HepG2 (cell line): ENCODE measurements at regions not wholly inside any gene's neighbourhood (a gene's known extent, or its start where the extent isn't known, plus 50 kb on each side); places are given as distances from the start of the nearest gene placed in this dataset.

Experiments used
- ATAC-seq: fragments of 200-7000 bp; cut with Tn5 transposase; 3 replicates; pipeline ENCODE4 v1.9.1; 2020; ENCODE audit warnings: mild to moderate bottlenecking, moderate library complexity
- BruUV-seq: library from RNA; stranded (reverse); fragments of 400-500 nt; replicated peaks from 2 replicates; lab custom pipeline; 2021; lab: Mats Ljungman, UMichigan
- CTCF ChIA-PET: fragments of 300-600 bp; formaldehyde crosslinking; extraction: SDS; loops from one replicate; lab custom pipeline; 2021; ENCODE audit warnings: low total read pairs, inconsistent platforms, low intra/inter-chr PET ratio; lab: Yijun Ruan, JAX
- POLR2A ChIA-PET: fragments of 350-600 bp; sonication (Branson Sonifier 250); formaldehyde crosslinking; loops from one replicate; lab custom pipeline; 2020; ENCODE audit warnings: antibody characterized with exemption, inconsistent platforms; lab: Yijun Ruan, JAX
- DNase-seq: peaks from one replicate; pipeline ENCODE4 v3.0.0-alpha.2; 2015; ENCODE audit warnings: low spot score
- FAIRE-seq: peaks from 3 replicates; lab custom pipeline; 2011; peaks lifted over from hg19 to GRCh38; lab: Jason Lieb, UNC
- H2AFZ ChIP-seq: one replicate; pipeline ENCODE4 v1.6.1; 2011; ENCODE audit warnings: low read length, inconsistent platforms
- H3K27ac ChIP-seq: fragments of 300-600 bp; 3 replicates; pipeline ENCODE4 v1.8.0; 2011; ENCODE audit warnings: mixed run types, mild to moderate bottlenecking, mixed read lengths, low read length, inconsistent platforms; ENCODE audit not compliant: insufficient read depth; ENCODE audit errors: extremely low read length
- H3K27me3 ChIP-seq, 2 experiments: fragments of 200-600 bp in 1 of 2; 2 replicates in 1 of 2; 3 replicates in 1 of 2; pipeline versions ENCODE4 v1.6.0 to v1.8.0; 2011; ENCODE audit warnings: low read length in 2 of 2, mild to moderate bottlenecking in 2 of 2, moderate library complexity in 2 of 2, inconsistent platforms in 1 of 2; ENCODE audit not compliant: insufficient read depth in 2 of 2, control insufficient read depth in 1 of 2
- H3K36me3 ChIP-seq, 2 experiments: fragments of 200-600 bp in 1 of 2; replicated peaks in 1 of 2; 2 replicates in 1 of 2; 3 replicates in 1 of 2; pipeline versions ENCODE4 v1.5.1 to v1.8.0; 2011; ENCODE audit warnings: low read length in 2 of 2, inconsistent platforms in 1 of 2; ENCODE audit not compliant: insufficient read depth in 2 of 2, control insufficient read depth in 1 of 2
- H3K4me1 ChIP-seq: 2 replicates; pipeline ENCODE4 v1.5.1; 2012; ENCODE audit warnings: low read length, inconsistent platforms; ENCODE audit not compliant: insufficient read depth
- H3K4me2 ChIP-seq: 2 replicates; pipeline ENCODE4 v1.6.0; 2011; ENCODE audit warnings: low read depth, low read length, inconsistent platforms
- H3K4me3 ChIP-seq, 3 experiments: fragments of 200-600 bp in 1 of 3; sonication (generic), shearing (Covaris generic) in 1 of 3; replicated peaks in 1 of 3; 2 replicates each; pipeline ENCODE4 v1.5.1; 2011 to 2016; ENCODE audit warnings: low read length in 3 of 3, inconsistent platforms in 2 of 3, low read depth in 2 of 3, mild to moderate bottlenecking in 2 of 3, control low read depth in 1 of 3, mixed read lengths in 1 of 3; ENCODE audit not compliant: insufficient read depth in 1 of 3
- H3K79me2 ChIP-seq: one replicate; pipeline ENCODE4 v1.6.1; 2011; ENCODE audit warnings: low read length, inconsistent platforms; ENCODE audit not compliant: insufficient read depth
- H3K9ac ChIP-seq: 2 replicates; pipeline ENCODE4 v1.6.0; 2011; ENCODE audit warnings: mild to moderate bottlenecking, low read depth, low read length, inconsistent platforms; ENCODE audit not compliant: insufficient read depth
- H3K9me3 ChIP-seq: 2 replicates; pipeline ENCODE4 v1.5.1; 2012; ENCODE audit warnings: mild to moderate bottlenecking, low read length
- H4K20me1 ChIP-seq: 2 replicates; pipeline ENCODE4 v1.6.0; 2011; ENCODE audit warnings: inconsistent platforms, mild to moderate bottlenecking, low read length, moderate library complexity; ENCODE audit not compliant: insufficient read depth
- ATM ChIP-seq: fragments of 450-650 bp; IDR thresholded peaks from 2 replicates; pipeline ENCODE4 v1.7.1; 2017; ENCODE audit warnings: mild to moderate bottlenecking, borderline replicate concordance
- ETV6 ChIP-seq: sonication (generic); formaldehyde crosslinking; conservative IDR thresholded peaks from 2 replicates; pipeline ENCODE4 v1.4.0; 2020; ENCODE audit warnings: missing genetic modification reagents
- KMT2B ChIP-seq: IDR thresholded peaks from 2 replicates; pipeline ENCODE4 v1.6.1; 2016; ENCODE audit warnings: missing genetic modification reagents, missing compliant biosample characterization
- MAFG ChIP-seq: sonication (generic); formaldehyde crosslinking; IDR thresholded peaks from 2 replicates; pipeline ENCODE4 v1.5.1; 2020; ENCODE audit warnings: mild to moderate bottlenecking, missing genetic modification reagents
- MBNL3 ChIP-seq: fragments of 250-450 bp; sonication (Bioruptor Pico); conservative IDR thresholded peaks from 2 replicates; pipeline ENCODE4 v1.8.0; 2022; ENCODE audit warnings: mild to moderate bottlenecking, inconsistent platforms
- NAIF1 ChIP-seq: sonication (generic); formaldehyde crosslinking; IDR thresholded peaks from 2 replicates; pipeline ENCODE4 v1.5.0; 2020; ENCODE audit warnings: mild to moderate bottlenecking, missing genetic modification reagents, borderline replicate concordance
- NR1H2 ChIP-seq: sonication (generic); formaldehyde crosslinking; IDR thresholded peaks from 2 replicates; pipeline ENCODE4 v1.8.1; 2022; ENCODE audit warnings: low read depth, missing genetic modification reagents, borderline replicate concordance
- ONECUT2 ChIP-seq: sonication (generic); formaldehyde crosslinking; IDR thresholded peaks from 2 replicates; pipeline ENCODE4 v1.4.0; 2020; ENCODE audit warnings: missing genetic modification reagents
- RCOR2 ChIP-seq: IDR thresholded peaks from 2 replicates; pipeline ENCODE4 v1.6.1; 2016; ENCODE audit warnings: missing biosample characterization, missing genetic modification reagents
- REXO4 ChIP-seq: sonication (generic); formaldehyde crosslinking; IDR thresholded peaks from 2 replicates; pipeline ENCODE4 v1.8.0; 2022; ENCODE audit warnings: missing genetic modification reagents, mild to moderate bottlenecking, borderline replicate concordance
- RXRA ChIP-seq: sonication (generic); formaldehyde crosslinking; IDR thresholded peaks from 2 replicates; pipeline ENCODE4 v1.5.1; 2020; ENCODE audit warnings: missing genetic modification reagents
- ZNF10 ChIP-seq: sonication (generic); formaldehyde crosslinking; IDR thresholded peaks from 2 replicates; pipeline ENCODE4 v1.4.0; 2020; ENCODE audit warnings: mild to moderate bottlenecking, low read depth, missing genetic modification reagents, borderline replicate concordance
- ZNF234 ChIP-seq: sonication (generic); formaldehyde crosslinking; conservative IDR thresholded peaks from 2 replicates; pipeline ENCODE4 v1.5.1; 2020; ENCODE audit warnings: mild to moderate bottlenecking, missing genetic modification reagents
- ZNF329 ChIP-seq: sonication (generic); formaldehyde crosslinking; IDR thresholded peaks from 2 replicates; pipeline ENCODE4 v1.9.0; 2021; ENCODE audit warnings: low read depth, mild to moderate bottlenecking, missing genetic modification reagents
- ZNF33A ChIP-seq: sonication (generic); formaldehyde crosslinking; IDR thresholded peaks from 2 replicates; pipeline ENCODE4 v1.5.1; 2020; ENCODE audit warnings: missing genetic modification reagents, mild to moderate bottlenecking, moderate library complexity, borderline replicate concordance
- ZNF44 ChIP-seq: sonication (generic); formaldehyde crosslinking; IDR thresholded peaks from 2 replicates; pipeline ENCODE4 v1.5.1; 2020; ENCODE audit warnings: mild to moderate bottlenecking, missing genetic modification reagents
- ZNF619 ChIP-seq: sonication (generic); formaldehyde crosslinking; IDR thresholded peaks from 2 replicates; pipeline ENCODE4 v1.4.0; 2020; ENCODE audit warnings: mild to moderate bottlenecking, missing genetic modification reagents
- WGBS: methylation state at CpG from one replicate; pipeline ENCODE4 v1.1.6; 2017; ENCODE audit warnings: low lambda C conversion rate; 5-methylcytosine and 5-hydroxymethylcytosine counted together
- in situ Hi-C: cut with HindIII; loops from 2 replicates; pipeline ENCODE4 v1.10.0; 2017; ENCODE audit warnings: low pct_unique_long_range_greater_than_20kb; ENCODE audit not compliant: extremely low pct_ligation_motif_present
- intact Hi-C: fragments of 100-400 bp; cut with micrococcal nuclease; formaldehyde crosslinking; loops from one replicate; pipeline ENCODE4 v1.10.0; 2022; ENCODE audit not compliant: unreplicated experiment
- TF ChIP-seq, protein P1 (sequence below): sonication (generic); formaldehyde crosslinking; IDR thresholded peaks from 2 replicates; pipeline ENCODE4 v1.5.0; 2020; ENCODE audit warnings: mild to moderate bottlenecking, missing genetic modification reagents, borderline replicate concordance
- TF ChIP-seq, protein P2 (sequence below), 2 experiments: sonication (generic) in 1 of 2; formaldehyde crosslinking in 1 of 2; IDR thresholded peaks; 2 replicates each; pipeline versions ENCODE4 v1.5.1 to v1.6.1; 2011 to 2020; ENCODE audit warnings: borderline replicate concordance in 1 of 2, low read depth in 1 of 2, low read length in 1 of 2, mild to moderate bottlenecking in 1 of 2, missing genetic modification reagents in 1 of 2, moderate library complexity in 1 of 2

DNA sequence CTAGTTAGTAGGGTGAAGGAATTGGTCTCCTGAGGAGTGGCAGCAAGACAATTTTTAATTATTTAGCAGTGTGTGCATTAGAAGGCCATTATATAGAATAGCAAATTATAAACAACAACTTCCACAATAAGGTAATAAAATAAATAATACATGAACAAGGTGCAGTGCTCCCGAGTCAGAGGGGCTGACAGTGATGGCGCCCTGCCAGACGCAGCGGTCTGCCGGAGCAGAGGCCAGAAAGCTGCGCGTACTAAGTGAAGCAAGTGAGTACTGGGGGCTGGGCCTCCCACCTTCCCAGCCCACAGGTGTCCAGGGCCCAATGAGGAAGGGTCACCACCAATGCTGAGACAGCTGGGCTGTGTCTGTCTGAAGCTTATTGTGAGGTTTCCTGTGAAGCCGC is 72.0 kb upstream of the VRK1 start:
- no peak for FAIRE-seq
- DNase-seq, result no peak
- Histone ChIP-seq H3K79me2 (no peaks in the 10 kb centered on the region), H3K9me3 (no peaks in the 10 kb centered on the region), H3K4me1 (no peaks in the 10 kb centered on the region)
- no peak for ATAC-seq
- intact Hi-C loops, result no loop called here
- no peak for TF ChIP-seq NAIF1 (CRISPR knock-in tag)
- no peak for TF ChIP-seq ZNF234
- TF ChIP-seq ZNF10 (CRISPR knock-in tag), result no peak
- no peak for TF ChIP-seq ZNF329 (CRISPR knock-in tag)
- no peak for TF ChIP-seq KMT2B (CRISPR knock-in tag)
- TF ChIP-seq REXO4 (CRISPR knock-in tag), result no peak
- TF ChIP-seq RXRA (CRISPR knock-in tag), result no peak
- no peak for TF ChIP-seq NR1H2 (CRISPR knock-in tag)
- TF ChIP-seq, protein P1, sequence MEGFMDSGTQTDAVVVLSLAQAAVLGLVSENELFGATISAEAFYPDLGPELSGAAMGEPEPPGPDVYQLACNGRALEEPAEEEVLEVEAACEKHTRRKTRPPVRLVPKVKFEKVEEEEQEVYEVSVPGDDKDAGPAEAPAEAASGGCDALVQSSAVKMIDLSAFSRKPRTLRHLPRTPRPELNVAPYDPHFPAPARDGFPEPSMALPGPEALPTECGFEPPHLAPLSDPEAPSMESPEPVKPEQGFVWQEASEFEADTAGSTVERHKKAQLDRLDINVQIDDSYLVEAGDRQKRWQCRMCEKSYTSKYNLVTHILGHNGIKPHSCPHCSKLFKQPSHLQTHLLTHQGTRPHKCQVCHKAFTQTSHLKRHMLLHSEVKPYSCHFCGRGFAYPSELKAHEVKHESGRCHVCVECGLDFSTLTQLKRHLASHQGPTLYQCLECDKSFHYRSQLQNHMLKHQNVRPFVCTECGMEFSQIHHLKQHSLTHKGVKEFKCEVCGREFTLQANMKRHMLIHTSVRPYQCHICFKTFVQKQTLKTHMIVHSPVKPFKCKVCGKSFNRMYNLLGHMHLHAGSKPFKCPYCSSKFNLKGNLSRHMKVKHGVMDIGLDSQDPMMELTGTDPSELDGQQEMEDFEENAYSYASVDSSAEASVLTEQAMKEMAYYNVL (CRISPR knock-in tag), result no peak
- no peak for TF ChIP-seq MAFG (CRISPR knock-in tag)
- no peak for TF ChIP-seq ZNF44 (CRISPR knock-in tag)
- no peak for TF ChIP-seq ATM
- TF ChIP-seq RCOR2 (CRISPR knock-in tag), result no peak
- TF ChIP-seq ZNF33A (CRISPR knock-in tag), result no peak
- TF ChIP-seq MBNL3, result no peak
- TF ChIP-seq ONECUT2, result no peak
- no peak for TF ChIP-seq ETV6 (CRISPR knock-in tag)
- TF ChIP-seq, protein P2, sequence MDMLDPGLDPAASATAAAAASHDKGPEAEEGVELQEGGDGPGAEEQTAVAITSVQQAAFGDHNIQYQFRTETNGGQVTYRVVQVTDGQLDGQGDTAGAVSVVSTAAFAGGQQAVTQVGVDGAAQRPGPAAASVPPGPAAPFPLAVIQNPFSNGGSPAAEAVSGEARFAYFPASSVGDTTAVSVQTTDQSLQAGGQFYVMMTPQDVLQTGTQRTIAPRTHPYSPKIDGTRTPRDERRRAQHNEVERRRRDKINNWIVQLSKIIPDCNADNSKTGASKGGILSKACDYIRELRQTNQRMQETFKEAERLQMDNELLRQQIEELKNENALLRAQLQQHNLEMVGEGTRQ (IDR thresholded peaks at IDR 0.05; ENCODE audit: low read depth, low read length), result no peak
- TF ChIP-seq, protein P2 (CRISPR knock-in tag; IDR thresholded peaks at IDR 0.05; ENCODE audit: borderline replicate concordance), result no peak
- TF ChIP-seq ZNF619, result no peak
- TF ChIP-seq, all 625 proteins: peak for 0
- Histone ChIP-seq H3K4me3 (no peak overlapping the region), H3K27ac (no peak overlapping the region), H3K4me2 (no peak overlapping the region), H4K20me1 (no peaks in the 10 kb centered on the region), H2AFZ (no peak overlapping the region), H3K27me3 (peaks cover 1 to 21% of the 10 kb centered on the region in 2 experiments; a peak in 3 of 5 replicates), H3K9ac (no peak overlapping the region), H3K36me3 (no peaks in the 10 kb centered on the region)
- POLR2A ChIA-PET, result no interaction called here
- CTCF ChIA-PET, result no interaction called here
- BruUV-seq, result no TSS peak
- in situ Hi-C loops, result no loop called here
- WGBS, result 62% methylated on average over 5 of the region's 8 CpGs
